ENCODE measurements at regions not wholly inside any gene's neighbourhood (a gene's known extent, or its start where the extent isn't known, plus 50 kb on each side); places are given as distances from the start of the nearest gene placed in this dataset.

- no peak overlapping the region for H3K27ac ChIP-seq
- no peak for TF ChIP-seq CTCF (conservative IDR thresholded peaks at IDR 0.05)
Measured at GRCh38 chr12:76135456-76135855, 51.0 kb upstream of the NAP1L1 start.

All from VCaP (cell line).